ENCODE measurements at regions not wholly inside any gene's neighbourhood (a gene's known extent, or its start where the extent isn't known, plus 50 kb on each side); places are given as distances from the start of the nearest gene placed in this dataset.

DNA sequence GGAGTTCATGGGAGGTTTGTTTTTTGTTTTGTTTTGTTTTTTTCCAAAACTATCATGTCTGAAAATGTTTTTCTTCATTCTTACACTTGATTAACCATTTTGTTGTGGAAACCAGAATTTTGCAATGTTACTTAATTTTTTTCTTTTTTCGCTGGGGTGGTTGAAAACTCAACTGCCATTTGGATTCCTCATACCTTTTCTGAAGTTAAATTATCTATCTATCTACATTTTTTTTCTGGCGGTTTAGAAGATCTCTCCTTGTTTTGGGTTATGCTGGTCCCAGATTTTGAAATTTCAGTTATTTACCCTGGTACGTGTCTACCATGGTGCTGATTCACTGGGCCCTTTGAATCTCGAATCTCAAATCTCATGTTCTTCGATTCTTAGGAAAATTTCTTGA is 316.2 kb upstream of the SMARCA2 start:
- Mint-ChIP-seq H3K4me1 (peaks cover 4% of the 10 kb centered on the region), H3K9me3 (peaks cover 4% of the 10 kb centered on the region), H3K27me3 (ENCODE audit: insufficient read depth) (peaks cover 4% of the 10 kb centered on the region), H3K36me3 (ENCODE audit: low read depth) (no peaks in the 10 kb centered on the region), H3K27ac (no peak overlapping the region), H3K4me3 (no peak overlapping the region)
- WGBS, 2 experiments (ENCODE audit: insufficient coverage in 1 of 2, insufficient read length in 1 of 2): 95 to 98% methylated on average over 5 of the region's 5 CpGs
- no peak for DNase-seq
- Histone ChIP-seq H3K4me3 (ENCODE audit: low read length) (no peak overlapping the region), H3K4me1 (ENCODE audit: control insufficient read depth, insufficient read depth, low read length) (no peaks in the 10 kb centered on the region), H3K36me3 (ENCODE audit: control insufficient read depth, insufficient read depth, low read length) (no peaks in the 10 kb centered on the region), H3K27me3 (ENCODE audit: control insufficient read depth, insufficient read depth, low read length, poor library complexity, severe bottlenecking) (no peaks in the 10 kb centered on the region), H3K9ac (ENCODE audit: extremely low read depth, low read length, poor library complexity, severe bottlenecking) (no peak overlapping the region), H3K9me3 (ENCODE audit: control insufficient read depth, low read length) (no peaks in the 10 kb centered on the region), H3K27ac (ENCODE audit: low read depth, low read length) (no peak overlapping the region)
- no peak for TF ChIP-seq CTCF (conservative IDR thresholded peaks at IDR 0.05)

GRCh38 chr9:1701113-1701512 is 314.0 kb upstream of the SMARCA2 start:
- H3K4me3 ChIP-seq (ENCODE audit: low read length): no peak overlapping the region
- H3K27me3 Mint-ChIP-seq (ENCODE audit: insufficient read depth): peaks cover 2% of the 10 kb centered on the region
- no peaks in the 10 kb centered on the region for H3K27me3 ChIP-seq (ENCODE audit: control insufficient read depth, insufficient read depth, low read length, poor library complexity, severe bottlenecking)
- peaks cover 4% of the 10 kb centered on the region for H3K4me1 Mint-ChIP-seq
- no peaks in the 10 kb centered on the region for H3K9me3 ChIP-seq (ENCODE audit: control insufficient read depth, low read length)
- no peaks in the 10 kb centered on the region for H3K9me3 Mint-ChIP-seq
- H3K27ac ChIP-seq (ENCODE audit: low read depth, low read length): no peak overlapping the region
- H3K27ac Mint-ChIP-seq: no peak overlapping the region
- no peak overlapping the region for H3K9ac ChIP-seq (ENCODE audit: extremely low read depth, low read length, poor library complexity, severe bottlenecking)
- H3K36me3 ChIP-seq (ENCODE audit: control insufficient read depth, insufficient read depth, low read length): no peaks in the 10 kb centered on the region
- H3K4me3 Mint-ChIP-seq: no peak overlapping the region
- 93 to 100% methylated on average over 1 of the region's 2 CpGs for WGBS, 2 experiments (ENCODE audit: insufficient coverage in 1 of 2, insufficient read length in 1 of 2)
- no peaks in the 10 kb centered on the region for H3K4me1 ChIP-seq (ENCODE audit: control insufficient read depth, insufficient read depth, low read length)
- peak; percentile 52 for DNase-seq
- H3K36me3 Mint-ChIP-seq (ENCODE audit: low read depth): no peaks in the 10 kb centered on the region
- peak; percentile 34 for TF ChIP-seq CTCF (conservative IDR thresholded peaks at IDR 0.05)

- Histone ChIP-seq H3K27me3 (ENCODE audit: control insufficient read depth, insufficient read depth, low read length, poor library complexity, severe bottlenecking) (no peaks in the 10 kb centered on the region), H3K36me3 (ENCODE audit: control insufficient read depth, insufficient read depth, low read length) (no peaks in the 10 kb centered on the region), H3K4me3 (ENCODE audit: low read length) (no peak overlapping the region), H3K9ac (ENCODE audit: extremely low read depth, low read length, poor library complexity, severe bottlenecking) (no peak overlapping the region), H3K9me3 (ENCODE audit: control insufficient read depth, low read length) (no peaks in the 10 kb centered on the region), H3K4me1 (ENCODE audit: control insufficient read depth, insufficient read depth, low read length) (no peaks in the 10 kb centered on the region), H3K27ac (ENCODE audit: low read depth, low read length) (no peak overlapping the region)
- Mint-ChIP-seq H3K36me3 (ENCODE audit: low read depth) (no peaks in the 10 kb centered on the region), H3K27ac (no peak overlapping the region), H3K4me1 (peaks cover 4% of the 10 kb centered on the region), H3K9me3 (no peaks in the 10 kb centered on the region), H3K4me3 (no peak overlapping the region), H3K27me3 (ENCODE audit: insufficient read depth) (peaks cover 2% of the 10 kb centered on the region)
- WGBS, 2 experiments (ENCODE audit: insufficient coverage in 1 of 2, insufficient read length in 1 of 2): 93 to 96% methylated on average over 3 of the region's 3 CpGs
- DNase-seq: no peak
- TF ChIP-seq CTCF (conservative IDR thresholded peaks at IDR 0.05): no peak
These were observed 312.4 kb upstream of the SMARCA2 start for GRCh38 chr9:1702701-1703100.

Data from endodermal cell (in vitro differentiated cells).